ENCODE measurements at regions not wholly inside any gene's neighbourhood (a gene's known extent, or its start where the extent isn't known, plus 50 kb on each side); places are given as distances from the start of the nearest gene placed in this dataset.

GRCh38 chr1:60413091-60413490, 339.5 kb upstream of the C1orf87 start:
- no peaks in the 10 kb centered on the region for H3K4me1 Mint-ChIP-seq
- Histone ChIP-seq H3K27ac (ENCODE audit: low read depth, low read length) (no peak overlapping the region), H3K36me3 (ENCODE audit: insufficient read depth, low read length) (no peaks in the 10 kb centered on the region), H3K4me3 (ENCODE audit: low read length) (no peak overlapping the region), H3K27me3 (ENCODE audit: insufficient read depth, low read length, poor library complexity, severe bottlenecking) (no peaks in the 10 kb centered on the region), H3K4me1 (ENCODE audit: insufficient read depth, low read length) (no peaks in the 10 kb centered on the region), H3K9me3 (ENCODE audit: low read length) (no peaks in the 10 kb centered on the region)
- peaks cover 0 to 4% of the 10 kb centered on the region in 2 donors for H3K27me3 Mint-ChIP-seq
- H3K9me3 Mint-ChIP-seq = peaks cover 0 to 12% (median 0%) of the 10 kb centered on the region in 5 donors
- DNase-seq = no peak
- POLR2A ChIA-PET = no interaction called here
- H3K36me3 Mint-ChIP-seq = no peaks in the 10 kb centered on the region
- H3K4me3 Mint-ChIP-seq = no peak overlapping the region
- no peak overlapping the region for H3K27ac Mint-ChIP-seq
- CTCF ChIA-PET = no interaction called here

DNA sequence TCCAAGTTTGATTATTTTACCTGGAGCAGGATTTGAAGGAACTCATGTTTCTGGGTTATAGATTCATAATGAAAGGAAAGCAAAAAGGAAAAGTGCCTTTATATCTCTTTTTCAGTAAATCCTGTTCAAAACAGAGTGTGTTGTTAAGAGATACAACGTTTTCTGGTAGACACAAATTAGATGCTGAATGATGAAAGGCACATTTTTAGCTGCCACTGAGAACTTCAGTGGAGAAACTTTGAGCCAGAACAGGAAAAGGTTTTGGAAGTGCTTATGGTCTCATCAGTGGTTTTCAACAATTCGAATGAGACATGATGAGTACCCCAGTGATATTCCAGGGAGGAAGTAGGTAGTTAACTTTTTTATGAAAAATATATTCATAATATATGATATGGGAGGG, 338.0 kb upstream of the C1orf87 start:
- H3K36me3 Mint-ChIP-seq = no peaks in the 10 kb centered on the region
- no peak overlapping the region for H3K27ac ChIP-seq (ENCODE audit: low read depth, low read length)
- no peaks in the 10 kb centered on the region for H3K4me1 ChIP-seq (ENCODE audit: insufficient read depth, low read length)
- H3K27me3 ChIP-seq (ENCODE audit: insufficient read depth, low read length, poor library complexity, severe bottlenecking) = no peaks in the 10 kb centered on the region
- H3K27ac Mint-ChIP-seq = no peak overlapping the region
- no peak overlapping the region for H3K4me3 Mint-ChIP-seq
- no peaks in the 10 kb centered on the region for H3K4me1 Mint-ChIP-seq
- ChIA-PET CTCF (no interaction called here), POLR2A (no interaction called here)
- H3K9me3 ChIP-seq (ENCODE audit: low read length) = no peaks in the 10 kb centered on the region
- peaks cover 0 to 4% of the 10 kb centered on the region in 2 donors for H3K27me3 Mint-ChIP-seq
- no peaks in the 10 kb centered on the region for H3K36me3 ChIP-seq (ENCODE audit: insufficient read depth, low read length)
- peaks cover 0 to 12% (median 0%) of the 10 kb centered on the region in 5 donors for H3K9me3 Mint-ChIP-seq
- no peak for DNase-seq
- no peak overlapping the region for H3K4me3 ChIP-seq (ENCODE audit: low read length)

DNA sequence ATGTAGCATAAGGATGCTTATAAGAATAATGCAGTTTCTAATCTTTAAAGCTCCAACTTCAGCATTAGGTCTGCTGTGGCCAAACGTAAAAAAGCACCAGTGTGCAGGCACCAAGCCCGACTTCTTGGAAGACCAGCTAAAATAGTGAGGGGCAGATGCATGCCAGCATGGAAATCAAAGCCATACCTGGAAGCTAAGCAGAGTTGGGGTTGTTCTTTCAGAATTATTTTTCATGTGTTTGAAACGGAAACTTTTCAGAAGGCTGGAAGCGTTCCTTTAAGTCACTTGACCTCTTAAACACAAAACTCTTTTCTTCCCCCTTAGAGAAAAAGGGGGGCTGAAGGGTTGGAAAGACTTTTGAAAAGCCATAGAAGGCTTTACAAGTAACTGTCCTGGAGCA, 329.2 kb upstream of the C1orf87 start:
- peaks cover 0 to 9% (median 2%) of the 10 kb centered on the region in 5 donors for H3K9me3 Mint-ChIP-seq
- H3K4me1 ChIP-seq (ENCODE audit: insufficient read depth, low read length) = no peaks in the 10 kb centered on the region
- no peak overlapping the region for H3K4me3 Mint-ChIP-seq
- H3K4me3 ChIP-seq (ENCODE audit: low read length) = no peak overlapping the region
- H3K27ac ChIP-seq (ENCODE audit: low read depth, low read length) = no peak overlapping the region
- CTCF ChIA-PET = no interaction called here
- no peak overlapping the region for H3K27ac Mint-ChIP-seq
- POLR2A ChIA-PET = no interaction called here
- no peaks in the 10 kb centered on the region for H3K36me3 ChIP-seq (ENCODE audit: insufficient read depth, low read length)
- H3K27me3 Mint-ChIP-seq = peaks cover 0 to 7% of the 10 kb centered on the region in 2 donors
- no peaks in the 10 kb centered on the region for H3K27me3 ChIP-seq (ENCODE audit: insufficient read depth, low read length, poor library complexity, severe bottlenecking)
- no peaks in the 10 kb centered on the region for H3K36me3 Mint-ChIP-seq
- no peaks in the 10 kb centered on the region for H3K9me3 ChIP-seq (ENCODE audit: low read length)
- DNase-seq = no peak
- H3K4me1 Mint-ChIP-seq = no peaks in the 10 kb centered on the region

- no peak overlapping the region for H3K4me3 ChIP-seq (ENCODE audit: low read length)
- H3K27ac Mint-ChIP-seq = no peak overlapping the region
- no peaks in the 10 kb centered on the region for H3K27me3 ChIP-seq (ENCODE audit: insufficient read depth, low read length, poor library complexity, severe bottlenecking)
- peaks cover 0 to 9% (median 2%) of the 10 kb centered on the region in 5 donors for H3K9me3 Mint-ChIP-seq
- peaks cover 0 to 7% of the 10 kb centered on the region in 2 donors for H3K27me3 Mint-ChIP-seq
- H3K36me3 ChIP-seq (ENCODE audit: insufficient read depth, low read length) = no peaks in the 10 kb centered on the region
- POLR2A ChIA-PET = no interaction called here
- H3K9me3 ChIP-seq (ENCODE audit: low read length) = no peaks in the 10 kb centered on the region
- CTCF ChIA-PET = no interaction called here
- no peak overlapping the region for H3K27ac ChIP-seq (ENCODE audit: low read depth, low read length)
- no peak for DNase-seq
- no peaks in the 10 kb centered on the region for H3K4me1 ChIP-seq (ENCODE audit: insufficient read depth, low read length)
- H3K36me3 Mint-ChIP-seq = no peaks in the 10 kb centered on the region
- no peaks in the 10 kb centered on the region for H3K4me1 Mint-ChIP-seq
- H3K4me3 Mint-ChIP-seq = no peak overlapping the region
Measured at GRCh38 chr1:60402216-60402615, 328.6 kb upstream of the C1orf87 start.

- Mint-ChIP-seq H3K4me3 (no peak overlapping the region), H3K9me3 (peaks cover 0 to 3% (median 0%) of the 10 kb centered on the region in 5 donors), H3K27me3 (peaks cover 0 to 3% of the 10 kb centered on the region in 2 donors), H3K4me1 (no peaks in the 10 kb centered on the region), H3K36me3 (no peaks in the 10 kb centered on the region), H3K27ac (no peak overlapping the region)
- Histone ChIP-seq H3K36me3 (ENCODE audit: insufficient read depth, low read length) (no peaks in the 10 kb centered on the region), H3K4me3 (ENCODE audit: low read length) (no peak overlapping the region), H3K4me1 (ENCODE audit: insufficient read depth, low read length) (no peaks in the 10 kb centered on the region), H3K27me3 (ENCODE audit: insufficient read depth, low read length, poor library complexity, severe bottlenecking) (no peaks in the 10 kb centered on the region), H3K9me3 (ENCODE audit: low read length) (no peaks in the 10 kb centered on the region), H3K27ac (ENCODE audit: low read depth, low read length) (no peak overlapping the region)
- DNase-seq = no peak
- POLR2A ChIA-PET = no interaction called here
- CTCF ChIA-PET = no interaction called here
Measured at GRCh38 chr1:60394436-60394835, 320.9 kb upstream of the C1orf87 start.

GRCh38 chr1:60390593-60391282, 317.2 kb upstream of the C1orf87 start:
- Histone ChIP-seq H3K4me1 (ENCODE audit: insufficient read depth, low read length) (no peaks in the 10 kb centered on the region), H3K27me3 (ENCODE audit: insufficient read depth, low read length, poor library complexity, severe bottlenecking) (no peaks in the 10 kb centered on the region), H3K9me3 (ENCODE audit: low read length) (no peaks in the 10 kb centered on the region), H3K36me3 (ENCODE audit: insufficient read depth, low read length) (no peaks in the 10 kb centered on the region), H3K27ac (ENCODE audit: low read depth, low read length) (no peak overlapping the region), H3K4me3 (ENCODE audit: low read length) (no peak overlapping the region)
- Mint-ChIP-seq H3K4me1 (no peaks in the 10 kb centered on the region), H3K36me3 (no peaks in the 10 kb centered on the region), H3K4me3 (no peak overlapping the region), H3K9me3 (peaks cover 0 to 1% (median 0%) of the 10 kb centered on the region in 5 donors), H3K27ac (no peak overlapping the region), H3K27me3 (no peaks in the 10 kb centered on the region)
- CTCF ChIA-PET = no interaction called here
- POLR2A ChIA-PET = no interaction called here
- DNase-seq = no peak

- no peak overlapping the region for H3K27ac ChIP-seq (ENCODE audit: low read depth, low read length)
- H3K4me3 ChIP-seq (ENCODE audit: low read length) = no peak overlapping the region
- Mint-ChIP-seq H3K27ac (peak overlapping the region in 1 of 8 donors; percentile 61), H3K4me3 (no peak overlapping the region), H3K9me3 (peaks cover 0 to 6% (median 0%) of the 10 kb centered on the region in 5 donors), H3K36me3 (no peaks in the 10 kb centered on the region), H3K4me1 (no peaks in the 10 kb centered on the region), H3K27me3 (no peaks in the 10 kb centered on the region)
- no peaks in the 10 kb centered on the region for H3K27me3 ChIP-seq (ENCODE audit: insufficient read depth, low read length, poor library complexity, severe bottlenecking)
- no peaks in the 10 kb centered on the region for H3K9me3 ChIP-seq (ENCODE audit: low read length)
- H3K4me1 ChIP-seq (ENCODE audit: insufficient read depth, low read length) = no peaks in the 10 kb centered on the region
- H3K36me3 ChIP-seq (ENCODE audit: insufficient read depth, low read length) = no peaks in the 10 kb centered on the region
- DNase-seq = no peak
- ChIA-PET POLR2A (no interaction called here), CTCF (no interaction called here)
Measured at GRCh38 chr1:60388092-60388987, 314.8 kb upstream of the C1orf87 start.

- no peak overlapping the region for H3K27ac Mint-ChIP-seq
- POLR2A ChIA-PET = no interaction called here
- H3K36me3 Mint-ChIP-seq = no peaks in the 10 kb centered on the region
- H3K27me3 Mint-ChIP-seq = no peaks in the 10 kb centered on the region
- no peak for DNase-seq
- CTCF ChIA-PET = no interaction called here
- no peaks in the 10 kb centered on the region for H3K9me3 ChIP-seq (ENCODE audit: low read length)
- H3K4me3 Mint-ChIP-seq = no peak overlapping the region
- H3K9me3 Mint-ChIP-seq = peaks cover 0 to 6% (median 0%) of the 10 kb centered on the region in 5 donors
- H3K27me3 ChIP-seq (ENCODE audit: insufficient read depth, low read length, poor library complexity, severe bottlenecking) = no peaks in the 10 kb centered on the region
- H3K4me1 Mint-ChIP-seq = no peaks in the 10 kb centered on the region
- H3K4me1 ChIP-seq (ENCODE audit: insufficient read depth, low read length) = no peaks in the 10 kb centered on the region
- no peaks in the 10 kb centered on the region for H3K36me3 ChIP-seq (ENCODE audit: insufficient read depth, low read length)
- H3K27ac ChIP-seq (ENCODE audit: low read depth, low read length) = no peak overlapping the region
- no peak overlapping the region for H3K4me3 ChIP-seq (ENCODE audit: low read length)
Measured at GRCh38 chr1:60387175-60387574, 313.6 kb upstream of the C1orf87 start.

Data from CD8-positive, alpha-beta memory T cell (primary cell).